Trophoblast cell (in vitro differentiated cells and primary cell): ENCODE measurements at regions not wholly inside any gene's neighbourhood (a gene's known extent, or its start where the extent isn't known, plus 50 kb on each side); places are given as distances from the start of the nearest gene placed in this dataset.

Experiments
- DNase-seq, 2 donors: peaks; one replicate each; pipeline ENCODE4 v3.0.0-alpha.2; 2016
- H2AFZ ChIP-seq: 2 replicates; pipeline ENCODE4 v1.6.1; 2013; ENCODE audit warnings: low read length, moderate library complexity, mild to moderate bottlenecking; ENCODE audit not compliant: insufficient read depth, poor library complexity
- H2AK5ac ChIP-seq: 2 replicates; pipeline ENCODE4 v1.6.1; 2013; ENCODE audit warnings: mild to moderate bottlenecking, low read length
- H2BK120ac ChIP-seq: 2 replicates; pipeline ENCODE4 v1.6.1; 2013; ENCODE audit warnings: low read length, mild to moderate bottlenecking, moderate library complexity; ENCODE audit not compliant: insufficient read depth, poor library complexity
- H2BK12ac ChIP-seq: 2 replicates; pipeline ENCODE4 v1.6.1; 2013; ENCODE audit warnings: mild to moderate bottlenecking, low read length, moderate library complexity
- H2BK5ac ChIP-seq: 2 replicates; pipeline ENCODE4 v1.6.1; 2013; ENCODE audit warnings: low read length, low read depth, moderate library complexity, mild to moderate bottlenecking; ENCODE audit not compliant: poor library complexity
- H3K14ac ChIP-seq: 2 replicates; pipeline ENCODE4 v1.6.1; 2013; ENCODE audit warnings: mild to moderate bottlenecking, low read length
- H3K18ac ChIP-seq: 2 replicates; pipeline ENCODE4 v1.6.1; 2013; ENCODE audit warnings: mild to moderate bottlenecking, low read length
- H3K23ac ChIP-seq: 2 replicates; pipeline ENCODE4 v1.6.1; 2013; ENCODE audit warnings: low read length
- H3K27ac ChIP-seq: 2 replicates; pipeline ENCODE4 v1.5.1; 2013; ENCODE audit warnings: low read depth, mild to moderate bottlenecking, inconsistent platforms, low read length, moderate library complexity
- H3K27me3 ChIP-seq: 2 replicates; pipeline ENCODE4 v1.6.1; 2013; ENCODE audit warnings: inconsistent platforms, mild to moderate bottlenecking, low read length, moderate library complexity; ENCODE audit not compliant: insufficient read depth
- H3K36me3 ChIP-seq, 2 experiments: 1 replicate in 1 of 2; 2 replicates in 1 of 2; pipeline ENCODE4 v1.6.1; 2013; ENCODE audit warnings: low read length in 2 of 2, mild to moderate bottlenecking in 2 of 2, moderate library complexity in 1 of 2; ENCODE audit not compliant: insufficient read depth in 2 of 2, control insufficient read depth in 1 of 2
- H3K4ac ChIP-seq: 2 replicates; pipeline ENCODE4 v1.6.1; 2013; ENCODE audit warnings: low read depth, mild to moderate bottlenecking, low read length, moderate library complexity
- H3K4me1 ChIP-seq, 2 experiments: 1 replicate in 1 of 2; 2 replicates in 1 of 2; pipeline ENCODE4 v1.6.1; 2013; ENCODE audit warnings: low read length in 2 of 2, mild to moderate bottlenecking in 2 of 2, moderate library complexity in 1 of 2; ENCODE audit not compliant: insufficient read depth in 2 of 2, control insufficient read depth in 1 of 2
- H3K4me2 ChIP-seq: 2 replicates; pipeline ENCODE4 v1.6.1; 2013; ENCODE audit warnings: inconsistent platforms, mild to moderate bottlenecking, low read length, moderate library complexity
- H3K4me3 ChIP-seq: 2 replicates; pipeline ENCODE4 v1.5.1; 2013; ENCODE audit warnings: mild to moderate bottlenecking, low read depth, low read length, inconsistent platforms
- H3K79me1 ChIP-seq: one replicate; pipeline ENCODE4 v1.6.1; 2013; ENCODE audit warnings: low read length
- H3K79me2 ChIP-seq: 2 replicates; pipeline ENCODE4 v1.6.1; 2013; ENCODE audit warnings: low read length, mild to moderate bottlenecking; ENCODE audit not compliant: control insufficient read depth, insufficient read depth, poor library complexity
- H3K9ac ChIP-seq: 2 replicates; pipeline ENCODE4 v1.6.1; 2013; ENCODE audit warnings: mild to moderate bottlenecking, low read length
- H3K9me3 ChIP-seq: 2 replicates; pipeline ENCODE4 v1.6.1; 2013; ENCODE audit warnings: low read depth, mild to moderate bottlenecking, control low read depth, inconsistent platforms, low read length; ENCODE audit not compliant: insufficient read depth
- H4K12ac ChIP-seq: 2 replicates; pipeline ENCODE4 v1.6.1; 2013; ENCODE audit warnings: low read depth, mild to moderate bottlenecking, low read length, moderate library complexity
- H4K8ac ChIP-seq: 2 replicates; pipeline ENCODE4 v1.6.1; 2013; ENCODE audit warnings: low read depth, mild to moderate bottlenecking, low read length, moderate library complexity
- H4K91ac ChIP-seq: one replicate; pipeline ENCODE4 v1.6.1; 2013; ENCODE audit warnings: low read depth, mild to moderate bottlenecking, low read length, moderate library complexity
- WGBS: extraction: QIAGEN DNeasy Blood & Tissue Kit; methylation state at CpG from one replicate; pipeline ENCODE4 v1.1.7; 2013; ENCODE audit warnings: missing lambda C conversion rate; ENCODE audit not compliant: insufficient read length, insufficient coverage; ENCODE audit errors: extremely low coverage; 5-methylcytosine and 5-hydroxymethylcytosine counted together

GRCh38 chr7:136359333-136359903, 382.3 kb upstream of the MTPN start:
- no peak overlapping the region for H3K27ac ChIP-seq
- H3K4me3 ChIP-seq = no peak overlapping the region
- H3K27me3 ChIP-seq = no peaks in the 10 kb centered on the region
- no peak overlapping the region for H2AFZ ChIP-seq
- H3K9ac ChIP-seq = no peak overlapping the region
- DNase-seq = no peak
- no peaks in the 10 kb centered on the region for H3K9me3 ChIP-seq
- H3K4me1 ChIP-seq = no peaks in the 10 kb centered on the region
- no peak overlapping the region for H2BK12ac ChIP-seq
- H3K36me3 ChIP-seq = no peaks in the 10 kb centered on the region
- no peak overlapping the region for H4K12ac ChIP-seq
- no peak overlapping the region for H3K4me2 ChIP-seq
- H3K79me1 ChIP-seq = no peaks in the 10 kb centered on the region
- H3K79me2 ChIP-seq = no peaks in the 10 kb centered on the region
- no peak overlapping the region for H3K14ac ChIP-seq
- no peak overlapping the region for H2BK120ac ChIP-seq
- no peak overlapping the region for H3K18ac ChIP-seq
- no CpG with 5 or more reads among the region's 5 CpGs for WGBS
- no peak overlapping the region for H4K8ac ChIP-seq
- H2BK5ac ChIP-seq = no peak overlapping the region
- no peak overlapping the region for H2AK5ac ChIP-seq
- no peak overlapping the region for H3K23ac ChIP-seq
- H3K4ac ChIP-seq = no peak overlapping the region
- no peak overlapping the region for H4K91ac ChIP-seq

GRCh38 chr7:136353287-136353686, 376.1 kb upstream of the MTPN start:
- WGBS = no CpG with 5 or more reads among the region's 2 CpGs
- DNase-seq = no peak
- H3K9ac ChIP-seq = no peak overlapping the region

GRCh38 chr7:136348542-136349192, 371.5 kb upstream of the MTPN start:
- Histone ChIP-seq H3K18ac (no peak overlapping the region), H3K23ac (no peak overlapping the region), H3K27ac (no peak overlapping the region), H3K79me1 (no peaks in the 10 kb centered on the region), H2AK5ac (no peak overlapping the region), H3K36me3 (no peaks in the 10 kb centered on the region), H3K4me1 (no peaks in the 10 kb centered on the region), H3K27me3 (no peaks in the 10 kb centered on the region), H3K79me2 (no peaks in the 10 kb centered on the region), H4K8ac (no peak overlapping the region), H2AFZ (no peak overlapping the region), H3K9ac (no peak overlapping the region), H3K4me2 (no peak overlapping the region), H2BK5ac (no peak overlapping the region), H4K91ac (no peak overlapping the region), H3K9me3 (no peaks in the 10 kb centered on the region), H4K12ac (no peak overlapping the region), H2BK120ac (no peak overlapping the region), H3K14ac (no peak overlapping the region), H3K4me3 (no peak overlapping the region), H2BK12ac (no peak overlapping the region), H3K4ac (no peak overlapping the region)
- no CpG with 5 or more reads among the region's 7 CpGs for WGBS
- DNase-seq = no peak

More at GRCh38 chr7:136353287-136353686, 376.1 kb upstream of the MTPN start:
- Histone ChIP-seq H4K12ac (no peak overlapping the region), H3K36me3 (no peaks in the 10 kb centered on the region), H3K4me1 (no peaks in the 10 kb centered on the region), H3K4me3 (no peak overlapping the region), H3K4ac (no peak overlapping the region), H3K14ac (no peak overlapping the region), H3K9me3 (no peaks in the 10 kb centered on the region), H2BK120ac (no peak overlapping the region), H2BK12ac (no peak overlapping the region), H3K27ac (no peak overlapping the region), H3K4me2 (no peak overlapping the region), H3K27me3 (no peaks in the 10 kb centered on the region), H4K91ac (no peak overlapping the region), H4K8ac (no peak overlapping the region), H3K79me1 (no peaks in the 10 kb centered on the region), H2BK5ac (no peak overlapping the region), H2AFZ (no peak overlapping the region), H3K18ac (no peak overlapping the region), H3K23ac (no peak overlapping the region), H3K79me2 (no peaks in the 10 kb centered on the region), H2AK5ac (no peak overlapping the region)

- Histone ChIP-seq H3K27ac (no peak overlapping the region), H2AK5ac (no peak overlapping the region), H3K79me1 (no peaks in the 10 kb centered on the region), H3K9me3 (no peaks in the 10 kb centered on the region), H3K79me2 (no peaks in the 10 kb centered on the region), H3K23ac (no peak overlapping the region), H3K14ac (no peak overlapping the region), H3K9ac (no peak overlapping the region), H4K12ac (no peak overlapping the region), H3K4me1 (no peaks in the 10 kb centered on the region), H3K4ac (no peak overlapping the region), H4K8ac (no peak overlapping the region), H3K4me3 (no peak overlapping the region), H2BK5ac (no peak overlapping the region), H4K91ac (no peak overlapping the region), H2BK120ac (no peak overlapping the region), H3K4me2 (no peak overlapping the region), H2BK12ac (no peak overlapping the region), H2AFZ (no peak overlapping the region), H3K36me3 (no peaks in the 10 kb centered on the region), H3K27me3 (no peaks in the 10 kb centered on the region), H3K18ac (no peak overlapping the region)
- WGBS = no CpG with 5 or more reads among the region's 3 CpGs
- DNase-seq = no peak
Observed at GRCh38 chr7:136348142-136348541, 371.0 kb upstream of the MTPN start.
